GM10266 (cell line): ENCODE measurements at regions not wholly inside any gene's neighbourhood (a gene's known extent, or its start where the extent isn't known, plus 50 kb on each side); places are given as distances from the start of the nearest gene placed in this dataset.
"Not testable (repeated sequence)": the region's sequence is repeated elsewhere in the genome, so short reads cannot be mapped to it uniquely, and the experiment has no call there.

Experiments
- DNase-seq: peaks from one replicate; pipeline ENCODE4 v3.0.0; 2012; ENCODE audit errors: extremely low spot score
- CTCF ChIP-seq: IDR thresholded peaks from 2 replicates; pipeline ENCODE4 v1.5.1; 2012; ENCODE audit warnings: mild to moderate bottlenecking, low read depth; ENCODE audit not compliant: control insufficient read depth, insufficient read depth; ENCODE audit errors: missing control alignments

GRCh38 chr14:86766469-86766868, 1226.5 kb downstream of the GALC start:
- no peak for DNase-seq
- TF ChIP-seq CTCF, result no peak

GRCh38 chr14:86761611-86762010, 1231.4 kb downstream of the GALC start:
- DNase-seq, result no peak
- TF ChIP-seq CTCF, result no peak

GRCh38 chr14:86756521-86757190, 1226.7 kb downstream of the FLRT2 start:
- no peak for DNase-seq
- no peak for TF ChIP-seq CTCF

- DNase-seq, result not testable (repeated sequence)
These were observed 1220.5 kb downstream of the FLRT2 start for GRCh38 chr14:86750488-86750887.

- DNase-seq, result no peak
- no peak for TF ChIP-seq CTCF
These were observed 1209.8 kb downstream of the FLRT2 start for GRCh38 chr14:86739761-86740160.

- DNase-seq, result not testable (repeated sequence)
These were observed 1201.5 kb downstream of the FLRT2 start for GRCh38 chr14:86731427-86731826.

GRCh38 chr14:86723254-86723624, 1193.3 kb downstream of the FLRT2 start:
- no peak for TF ChIP-seq CTCF
- no peak for DNase-seq

- no peak for TF ChIP-seq CTCF
- DNase-seq, result no peak
These were observed 1192.8 kb downstream of the FLRT2 start for GRCh38 chr14:86722612-86723253.
